MCF 10A (cell line): ENCODE measurements at regions not wholly inside any gene's neighbourhood (a gene's known extent, or its start where the extent isn't known, plus 50 kb on each side); places are given as distances from the start of the nearest gene placed in this dataset.
"Not testable (repeated sequence)": the region's sequence is repeated elsewhere in the genome, so short reads cannot be mapped to it uniquely, and the experiment has no call there.

Experiments used
- BruUV-seq: library from RNA; stranded (reverse); fragments of 400-500 nt; replicated peaks from 2 replicates; lab custom pipeline; 2021; lab: Mats Ljungman, UMichigan
- CTCF ChIA-PET: fragments of 300-600 bp; sonication (Branson Sonifier 250); formaldehyde crosslinking; extraction: SDS; loops from one replicate; lab custom pipeline; 2021; ENCODE audit warnings: antibody characterized with exemption, inconsistent platforms; lab: Yijun Ruan, JAX
- POLR2A ChIA-PET: fragments of 300-600, 350-650 bp; sonication (Branson Sonifier 250); formaldehyde crosslinking; extraction: SDS; loops from one replicate; lab custom pipeline; 2020; ENCODE audit warnings: antibody characterized with exemption, inconsistent platforms; lab: Yijun Ruan, JAX
- DNase-seq: peaks from one replicate; pipeline ENCODE4 v3.0.0-alpha.2; 2018; ENCODE audit not compliant: unreplicated experiment
- H3K27ac Mint-ChIP-seq: one replicate; pipeline ENCODE4 v1.8.0; 2022; ENCODE audit warnings: mild to moderate bottlenecking, low read depth, mixed read lengths; ENCODE audit not compliant: unreplicated experiment
- H3K27me3 Mint-ChIP-seq: one replicate; pipeline ENCODE4 v1.8.0; 2022; ENCODE audit warnings: mixed read lengths; ENCODE audit not compliant: insufficient read depth, unreplicated experiment
- H3K36me3 Mint-ChIP-seq: one replicate; pipeline ENCODE4 v1.8.0; 2022; ENCODE audit warnings: mild to moderate bottlenecking, moderate library complexity, mixed read lengths; ENCODE audit not compliant: insufficient read depth, unreplicated experiment
- H3K4me1 Mint-ChIP-seq: one replicate; pipeline ENCODE4 v1.8.0; 2022; ENCODE audit warnings: mixed read lengths; ENCODE audit not compliant: insufficient read depth, unreplicated experiment
- H3K4me3 Mint-ChIP-seq: one replicate; pipeline ENCODE4 v1.8.0; 2022; ENCODE audit warnings: mild to moderate bottlenecking, moderate library complexity, mixed read lengths; ENCODE audit not compliant: unreplicated experiment
- H3K9me3 Mint-ChIP-seq: one replicate; pipeline ENCODE4 v1.8.0; 2022; ENCODE audit warnings: mixed read lengths; ENCODE audit not compliant: unreplicated experiment
- intact Hi-C: fragments of 100-400 bp; cut with micrococcal nuclease; formaldehyde crosslinking; loops from 2 replicates; pipeline ENCODE4 v1.14.1; 2022
- TF ChIP-seq, protein P1 (sequence below): fragments of 200-600 bp; IDR thresholded peaks from one replicate; pipeline ENCODE4 v1.8.0; 2022; ENCODE audit warnings: antibody characterized with exemption, mild to moderate bottlenecking; ENCODE audit not compliant: unreplicated experiment

GRCh38 chr4:114046331-114046730, 66.9 kb upstream of the ARSJ start:
- Mint-ChIP-seq H3K36me3 (peaks cover 7% of the 10 kb centered on the region), H3K9me3 (peaks cover 6% of the 10 kb centered on the region), H3K27ac (no peak overlapping the region), H3K27me3 (no peaks in the 10 kb centered on the region), H3K4me1 (peaks cover 7% of the 10 kb centered on the region), H3K4me3 (no peak overlapping the region)
- DNase-seq, result no peak
- TF ChIP-seq, protein P1, sequence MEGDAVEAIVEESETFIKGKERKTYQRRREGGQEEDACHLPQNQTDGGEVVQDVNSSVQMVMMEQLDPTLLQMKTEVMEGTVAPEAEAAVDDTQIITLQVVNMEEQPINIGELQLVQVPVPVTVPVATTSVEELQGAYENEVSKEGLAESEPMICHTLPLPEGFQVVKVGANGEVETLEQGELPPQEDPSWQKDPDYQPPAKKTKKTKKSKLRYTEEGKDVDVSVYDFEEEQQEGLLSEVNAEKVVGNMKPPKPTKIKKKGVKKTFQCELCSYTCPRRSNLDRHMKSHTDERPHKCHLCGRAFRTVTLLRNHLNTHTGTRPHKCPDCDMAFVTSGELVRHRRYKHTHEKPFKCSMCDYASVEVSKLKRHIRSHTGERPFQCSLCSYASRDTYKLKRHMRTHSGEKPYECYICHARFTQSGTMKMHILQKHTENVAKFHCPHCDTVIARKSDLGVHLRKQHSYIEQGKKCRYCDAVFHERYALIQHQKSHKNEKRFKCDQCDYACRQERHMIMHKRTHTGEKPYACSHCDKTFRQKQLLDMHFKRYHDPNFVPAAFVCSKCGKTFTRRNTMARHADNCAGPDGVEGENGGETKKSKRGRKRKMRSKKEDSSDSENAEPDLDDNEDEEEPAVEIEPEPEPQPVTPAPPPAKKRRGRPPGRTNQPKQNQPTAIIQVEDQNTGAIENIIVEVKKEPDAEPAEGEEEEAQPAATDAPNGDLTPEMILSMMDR, result no peak
- ChIA-PET POLR2A (no interaction called here), CTCF (no interaction called here)
- BruUV-seq, result no TSS peak
- intact Hi-C loops, result no loop called here

DNA sequence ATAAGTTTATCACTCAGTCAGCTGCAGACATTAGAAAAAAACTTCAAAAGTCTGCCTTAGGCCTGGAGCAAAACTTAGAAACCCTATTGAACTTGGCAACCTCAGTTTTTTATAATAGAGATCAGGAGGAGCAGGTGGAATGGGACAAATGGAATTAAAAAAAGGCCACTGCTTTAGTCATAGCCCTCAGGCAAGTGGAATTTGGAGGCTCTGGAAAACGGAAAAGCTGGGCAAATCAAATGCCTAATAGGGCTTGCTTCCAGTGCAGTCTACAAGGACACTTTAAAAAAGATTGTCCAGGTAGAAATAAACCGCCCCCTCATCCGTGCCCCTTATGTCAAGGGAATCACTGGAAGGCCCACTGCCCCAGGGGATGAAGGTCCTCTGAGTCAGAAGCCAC, 68.7 kb upstream of the ARSJ start:
- peak; percentile 13 for DNase-seq
- H3K36me3 Mint-ChIP-seq, H3K4me3 Mint-ChIP-seq, H3K27me3 Mint-ChIP-seq, H3K9me3 Mint-ChIP-seq, POLR2A ChIA-PET, intact Hi-C loops, H3K27ac Mint-ChIP-seq, H3K4me1 Mint-ChIP-seq, BruUV-seq: not testable (repeated sequence)
- CTCF ChIA-PET, result interaction anchor here (0.6 kb wide), 1 partner anchor 52 kb away, joined by 3 read pairs; no protein-coding TSS in a partner anchor

DNA sequence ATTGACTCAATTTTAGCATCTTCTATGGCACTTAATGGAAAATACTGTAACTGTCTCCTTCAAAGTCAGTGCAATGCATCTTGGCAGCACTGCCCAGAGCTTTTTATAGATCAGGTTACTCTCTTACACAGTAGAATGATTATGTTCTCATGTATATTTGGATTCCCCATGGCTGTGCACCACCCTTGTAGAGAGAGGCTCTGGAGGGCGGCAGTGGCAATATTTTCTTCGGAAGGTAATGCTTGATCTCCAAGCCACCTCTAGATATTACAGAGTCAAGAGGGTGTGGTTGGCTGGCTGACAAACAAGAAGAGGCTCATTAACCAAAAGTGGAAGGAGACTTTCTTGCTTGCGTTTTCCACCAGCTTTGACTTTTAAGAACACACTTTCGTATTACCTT, 72.8 kb upstream of the ARSJ start:
- TF ChIP-seq, protein P1, result no peak
- intact Hi-C loops, result no loop called here

DNA sequence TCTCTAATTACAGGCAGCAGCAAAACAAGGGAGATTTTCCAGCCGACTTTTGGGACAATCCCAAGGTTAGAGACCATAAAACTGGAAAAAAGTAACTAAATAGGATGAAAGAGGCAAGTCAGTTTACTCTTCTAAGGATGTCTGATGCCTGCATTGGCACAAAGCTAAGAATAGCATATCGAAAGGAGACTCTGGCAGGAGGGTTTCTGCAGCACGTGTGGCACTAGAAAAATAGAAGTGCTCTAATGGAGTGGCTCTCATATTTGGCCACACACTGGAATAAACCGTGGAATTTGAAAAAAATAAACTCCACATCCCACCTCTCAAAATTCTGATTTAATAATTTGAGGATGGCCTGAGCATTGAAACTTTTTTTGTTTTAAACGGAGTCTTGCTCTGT, 77.2 kb upstream of the ARSJ start:
- CTCF ChIA-PET, result interaction anchor here (0.7 kb wide), 1 partner anchor 108 kb away, joined by 4 read pairs; no protein-coding TSS in a partner anchor
- TF ChIP-seq, protein P1, result no peak
- peaks cover 13% of the 10 kb centered on the region for H3K4me1 Mint-ChIP-seq
- H3K27ac Mint-ChIP-seq, result peak overlapping the region; percentile 65
- DNase-seq, result no peak
- BruUV-seq, result no TSS peak
- H3K36me3 Mint-ChIP-seq, result peaks cover 5% of the 10 kb centered on the region
- no peaks in the 10 kb centered on the region for H3K9me3 Mint-ChIP-seq
- H3K27me3 Mint-ChIP-seq, result no peaks in the 10 kb centered on the region
- POLR2A ChIA-PET, result interaction anchor here (0.7 kb wide), 1 partner anchor 31 kb away, joined by 3 read pairs; no protein-coding TSS in a partner anchor
- intact Hi-C loops, result loop anchor here (5.0 kb wide), 1 partner anchor 79 kb away; the partner anchor contains the start of gene ARSJ
- no peak overlapping the region for H3K4me3 Mint-ChIP-seq

More for the DNA sequence above, 72.8 kb upstream of the ARSJ start:
- Mint-ChIP-seq H3K4me3 (no peak overlapping the region), H3K27me3 (no peaks in the 10 kb centered on the region), H3K36me3 (peaks cover 5% of the 10 kb centered on the region), H3K27ac (no peak overlapping the region), H3K4me1 (peaks cover 8% of the 10 kb centered on the region), H3K9me3 (no peaks in the 10 kb centered on the region)
- POLR2A ChIA-PET, result no interaction called here
- CTCF ChIA-PET, result no interaction called here
- no TSS peak for BruUV-seq
- no peak for DNase-seq
